LNCAP (cell line): ENCODE measurements at regions not wholly inside any gene's neighbourhood (a gene's known extent, or its start where the extent isn't known, plus 50 kb on each side); places are given as distances from the start of the nearest gene placed in this dataset.

Source experiments
- CTCF ChIP-seq: fragments of 450-650 bp; IDR thresholded peaks from 2 replicates; pipeline ENCODE4 v1.5.1; 2017; ENCODE audit warnings: mild to moderate bottlenecking

GRCh38 chr6:114421199-114421598, 78.4 kb upstream of the HS3ST5 start:
- no peak for TF ChIP-seq CTCF

GRCh38 chr6:114419175-114419574, 76.4 kb upstream of the HS3ST5 start:
- TF ChIP-seq CTCF = no peak

- no peak for TF ChIP-seq CTCF
These were observed 75.6 kb upstream of the HS3ST5 start for GRCh38 chr6:114418304-114418972.

GRCh38 chr6:114407426-114408035, 64.7 kb upstream of the HS3ST5 start:
- no peak for TF ChIP-seq CTCF

- no peak for TF ChIP-seq CTCF
These were observed 61.6 kb upstream of the HS3ST5 start for GRCh38 chr6:114404339-114404955.

- no peak for TF ChIP-seq CTCF
These were observed 61.0 kb upstream of the HS3ST5 start for GRCh38 chr6:114403858-114404257.

- no peak for TF ChIP-seq CTCF
These were observed 55.7 kb upstream of the HS3ST5 start for GRCh38 chr6:114398481-114398880.
